PC-3 (cell line): ENCODE measurements at regions not wholly inside any gene's neighbourhood (a gene's known extent, or its start where the extent isn't known, plus 50 kb on each side); places are given as distances from the start of the nearest gene placed in this dataset.

Source experiments
- EZH2 ChIP-seq: fragments of 300-600 bp; sonication (generic); IDR thresholded peaks from one replicate; pipeline ENCODE4 v1.6.1; 2017; ENCODE audit warnings: antibody characterized with exemption, mild to moderate bottlenecking, low read length; ENCODE audit not compliant: unreplicated experiment
- EZH2phosphoT487 ChIP-seq: fragments of 300-600 bp; sonication (generic); IDR thresholded peaks from 2 replicates; pipeline ENCODE4 v1.6.1; 2018; ENCODE audit warnings: mild to moderate bottlenecking, antibody characterized with exemption, low read length, borderline replicate concordance
- TF ChIP-seq, protein P1 (sequence below): fragments of 300-600 bp; sonication (generic); conservative IDR thresholded peaks from 2 replicates; pipeline ENCODE4 v1.5.1; 2017; ENCODE audit warnings: antibody characterized with exemption, low read depth, mild to moderate bottlenecking, low read length

DNA sequence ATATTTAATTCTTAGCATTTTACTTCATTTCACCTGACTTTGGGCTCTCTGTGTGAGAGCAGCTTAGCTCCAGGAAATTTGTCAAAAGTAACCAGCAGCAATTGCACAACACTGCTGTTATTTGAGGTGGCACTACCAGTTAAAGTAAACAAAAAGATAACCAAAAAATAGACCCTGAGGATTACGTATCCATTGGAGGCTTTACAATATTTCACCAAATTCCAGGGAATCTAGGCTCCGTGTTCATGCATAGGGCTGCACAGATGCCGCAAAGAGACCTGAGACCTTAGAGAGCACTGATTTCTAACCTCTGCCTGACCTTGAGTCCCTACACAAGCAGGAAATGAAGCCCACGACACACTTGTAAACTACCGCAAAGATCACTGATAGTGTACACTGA lies 1392.7 kb upstream of the CDH6 start:
- TF ChIP-seq, protein P1, sequence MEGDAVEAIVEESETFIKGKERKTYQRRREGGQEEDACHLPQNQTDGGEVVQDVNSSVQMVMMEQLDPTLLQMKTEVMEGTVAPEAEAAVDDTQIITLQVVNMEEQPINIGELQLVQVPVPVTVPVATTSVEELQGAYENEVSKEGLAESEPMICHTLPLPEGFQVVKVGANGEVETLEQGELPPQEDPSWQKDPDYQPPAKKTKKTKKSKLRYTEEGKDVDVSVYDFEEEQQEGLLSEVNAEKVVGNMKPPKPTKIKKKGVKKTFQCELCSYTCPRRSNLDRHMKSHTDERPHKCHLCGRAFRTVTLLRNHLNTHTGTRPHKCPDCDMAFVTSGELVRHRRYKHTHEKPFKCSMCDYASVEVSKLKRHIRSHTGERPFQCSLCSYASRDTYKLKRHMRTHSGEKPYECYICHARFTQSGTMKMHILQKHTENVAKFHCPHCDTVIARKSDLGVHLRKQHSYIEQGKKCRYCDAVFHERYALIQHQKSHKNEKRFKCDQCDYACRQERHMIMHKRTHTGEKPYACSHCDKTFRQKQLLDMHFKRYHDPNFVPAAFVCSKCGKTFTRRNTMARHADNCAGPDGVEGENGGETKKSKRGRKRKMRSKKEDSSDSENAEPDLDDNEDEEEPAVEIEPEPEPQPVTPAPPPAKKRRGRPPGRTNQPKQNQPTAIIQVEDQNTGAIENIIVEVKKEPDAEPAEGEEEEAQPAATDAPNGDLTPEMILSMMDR: no peak
- no peak for TF ChIP-seq EZH2
- TF ChIP-seq EZH2phosphoT487: no peak
